GM19328 (cell line): ENCODE measurements at regions not wholly inside any gene's neighbourhood (a gene's known extent, or its start where the extent isn't known, plus 50 kb on each side); places are given as distances from the start of the nearest gene placed in this dataset.
"Not testable (repeated sequence)": the region's sequence is repeated elsewhere in the genome, so short reads cannot be mapped to it uniquely, and the experiment has no call there.

Experiments
- ATAC-seq: cut with Tn5 transposase; IDR thresholded peaks from one replicate; pipeline ENCODE4 v1.9.1; 2021; ENCODE audit warnings: mild to moderate bottlenecking, moderate library complexity; ENCODE audit not compliant: unreplicated experiment

DNA sequence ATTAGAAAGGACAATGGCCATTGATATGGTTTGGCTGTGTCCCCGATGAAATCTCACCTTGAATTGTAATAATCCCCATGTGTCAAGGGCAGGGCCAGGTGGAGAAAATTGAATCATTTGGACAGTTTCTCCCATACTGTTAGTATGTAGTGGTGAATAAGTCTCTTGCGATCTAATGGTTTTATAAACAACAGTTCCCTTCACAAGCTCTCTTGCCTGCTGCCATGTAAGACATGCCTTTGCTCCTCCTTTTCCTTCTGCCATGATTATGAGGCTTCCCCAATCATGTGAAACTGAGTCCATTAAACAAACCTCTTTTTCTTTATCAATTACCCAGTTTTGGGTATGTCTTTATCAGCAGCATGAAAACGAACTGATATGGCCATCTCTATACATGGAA lies 302.7 kb downstream of the SFMBT2 start:
- ATAC-seq, result no peak

DNA sequence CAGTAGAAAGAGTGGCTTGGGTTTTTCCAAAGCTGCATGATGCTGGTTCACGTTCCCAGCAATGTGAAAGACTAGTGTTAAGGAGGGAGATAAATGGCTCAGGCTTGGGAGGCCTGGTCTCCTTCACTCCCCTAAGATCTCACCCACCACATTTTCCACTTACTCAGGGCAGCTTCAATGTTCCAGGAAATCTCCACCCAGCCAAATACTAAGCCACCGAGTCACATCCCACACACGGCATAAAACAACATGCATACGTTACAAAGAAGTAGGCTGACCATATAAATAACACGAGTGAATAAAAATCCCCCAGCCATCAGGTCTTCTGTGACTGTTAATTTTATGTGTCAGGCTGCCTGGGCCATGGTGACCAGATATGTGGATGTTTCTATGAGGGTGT lies 303.5 kb downstream of the SFMBT2 start:
- ATAC-seq, result no peak

- ATAC-seq, result not testable (repeated sequence)
Measured at GRCh38 chr10:7104379-7104778, 306.5 kb downstream of the SFMBT2 start.

- peak; percentile 70 for ATAC-seq
Measured at GRCh38 chr10:7102557-7103349, 308.1 kb downstream of the SFMBT2 start.

DNA sequence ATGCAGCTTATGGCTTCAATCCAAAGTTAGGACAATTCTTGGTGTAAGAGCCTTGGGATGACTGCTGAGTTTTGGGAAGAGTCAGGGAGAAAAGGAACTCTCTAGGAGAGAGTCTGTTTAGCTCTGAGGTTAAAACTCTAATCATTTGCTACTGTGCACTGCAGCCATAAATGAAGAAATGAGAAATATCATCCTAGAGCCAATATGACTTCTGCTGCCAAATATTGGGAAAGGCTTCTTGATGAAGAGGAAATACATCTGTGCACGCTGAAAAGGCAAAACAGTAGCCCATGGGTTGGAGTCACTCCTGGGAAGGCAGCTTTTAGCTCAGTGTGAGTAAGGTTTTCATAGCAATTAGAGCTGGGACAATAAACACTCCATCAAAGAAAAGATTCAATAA lies 308.8 kb downstream of the SFMBT2 start:
- no peak for ATAC-seq

DNA sequence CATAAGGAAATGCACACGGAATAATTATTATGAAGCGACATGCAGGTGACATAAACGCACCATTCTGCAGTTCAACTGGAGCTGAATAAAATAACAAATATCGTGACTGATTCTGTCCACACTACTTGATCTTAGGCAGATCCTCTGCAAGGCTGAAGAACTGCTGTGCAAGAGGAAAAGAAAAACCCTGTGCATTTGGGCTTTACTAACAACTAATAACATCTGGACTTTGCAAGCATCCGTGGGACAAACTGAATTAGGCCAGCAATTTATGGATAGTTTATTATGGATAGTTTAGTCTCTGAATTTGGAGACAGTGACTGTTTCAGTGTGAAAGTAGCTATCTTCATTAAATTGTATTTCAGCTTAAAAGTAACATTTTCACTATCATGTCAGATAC lies 309.4 kb downstream of the SFMBT2 start:
- ATAC-seq, result no peak

GRCh38 chr10:7100032-7100702 lies 310.7 kb downstream of the SFMBT2 start:
- ATAC-seq, result no peak

DNA sequence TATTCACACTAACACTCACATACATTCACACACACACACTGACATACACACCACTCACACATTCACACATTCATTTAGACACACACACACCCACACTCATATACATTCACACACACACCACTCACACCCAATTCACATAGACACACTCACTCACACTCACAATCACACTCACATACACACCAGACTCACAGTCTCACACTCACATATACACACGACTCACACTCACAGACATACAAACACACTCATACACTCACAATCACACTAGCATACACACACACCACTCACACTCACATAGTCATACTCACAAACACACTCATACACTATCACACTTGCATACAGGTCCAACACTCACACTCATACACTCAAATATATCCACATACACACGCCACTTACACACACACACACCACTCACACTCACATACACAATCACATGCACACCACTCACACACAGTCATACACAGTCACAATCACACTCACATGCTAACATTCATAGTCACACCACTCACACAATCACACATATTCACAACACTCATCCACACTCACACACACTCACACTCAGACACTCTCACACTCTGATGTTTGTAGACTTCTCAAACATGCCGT lies 312.6 kb downstream of the SFMBT2 start:
- ATAC-seq, result no peak

DNA sequence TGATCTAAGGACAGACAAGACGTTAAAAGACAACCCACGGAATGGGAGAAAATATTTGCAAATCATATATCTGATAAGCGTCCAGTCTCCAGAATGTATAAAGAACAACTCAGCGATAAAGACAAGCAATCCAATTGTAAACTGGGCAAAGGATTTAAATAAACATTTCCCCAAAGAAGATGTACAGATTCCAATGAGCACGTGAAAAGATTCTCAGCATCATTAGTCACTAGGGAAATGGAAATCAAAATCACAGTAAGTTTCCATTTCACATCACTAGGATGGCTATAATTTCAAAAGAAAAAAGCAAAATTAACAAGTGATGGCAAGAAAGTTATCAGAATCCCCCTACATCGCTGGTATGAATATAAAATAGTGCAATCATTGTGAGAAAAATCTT lies 316.1 kb downstream of the SFMBT2 start:
- ATAC-seq, result no peak

DNA sequence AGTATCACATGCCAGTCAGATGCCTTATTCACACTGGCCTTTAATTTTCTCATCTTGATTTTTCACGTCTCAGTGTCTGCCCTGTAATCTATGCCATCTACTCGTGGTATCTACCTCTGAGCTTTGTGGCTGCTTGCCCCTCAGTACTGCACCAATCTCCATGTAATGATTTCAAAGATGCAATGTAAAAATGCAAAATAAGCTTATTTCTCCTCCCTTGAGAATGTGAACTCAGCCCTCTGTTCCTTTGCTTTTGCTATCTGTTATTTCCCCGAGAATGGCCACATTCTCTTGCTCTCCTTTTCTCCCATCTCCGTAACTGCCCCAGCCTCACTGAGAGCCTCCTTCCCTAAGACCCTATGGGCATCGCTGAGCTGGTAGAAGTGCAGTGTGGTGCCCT lies 317.5 kb downstream of the SFMBT2 start:
- ATAC-seq, result no peak

- no peak for ATAC-seq
Measured at GRCh38 chr10:7092603-7093002, 318.2 kb downstream of the SFMBT2 start.

DNA sequence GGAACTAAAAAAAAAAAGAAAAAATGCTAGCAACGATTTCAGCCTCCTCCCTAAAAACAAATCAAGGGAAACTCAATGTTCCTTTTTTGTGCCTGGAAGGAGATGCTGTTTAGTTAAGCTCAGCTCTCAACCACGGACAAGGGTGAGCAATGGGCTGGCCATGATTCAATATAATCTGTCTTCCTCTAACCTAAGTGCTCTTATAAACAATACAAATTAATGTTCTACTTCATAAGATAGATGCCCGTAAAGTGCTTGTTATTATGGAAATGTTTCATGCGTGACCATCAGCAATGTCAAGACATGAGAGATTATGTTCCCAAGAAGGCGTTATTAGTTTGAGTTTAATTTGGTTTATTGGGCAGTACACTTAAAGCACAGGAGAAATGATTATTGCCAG lies 320.3 kb downstream of the SFMBT2 start:
- ATAC-seq, result no peak

DNA sequence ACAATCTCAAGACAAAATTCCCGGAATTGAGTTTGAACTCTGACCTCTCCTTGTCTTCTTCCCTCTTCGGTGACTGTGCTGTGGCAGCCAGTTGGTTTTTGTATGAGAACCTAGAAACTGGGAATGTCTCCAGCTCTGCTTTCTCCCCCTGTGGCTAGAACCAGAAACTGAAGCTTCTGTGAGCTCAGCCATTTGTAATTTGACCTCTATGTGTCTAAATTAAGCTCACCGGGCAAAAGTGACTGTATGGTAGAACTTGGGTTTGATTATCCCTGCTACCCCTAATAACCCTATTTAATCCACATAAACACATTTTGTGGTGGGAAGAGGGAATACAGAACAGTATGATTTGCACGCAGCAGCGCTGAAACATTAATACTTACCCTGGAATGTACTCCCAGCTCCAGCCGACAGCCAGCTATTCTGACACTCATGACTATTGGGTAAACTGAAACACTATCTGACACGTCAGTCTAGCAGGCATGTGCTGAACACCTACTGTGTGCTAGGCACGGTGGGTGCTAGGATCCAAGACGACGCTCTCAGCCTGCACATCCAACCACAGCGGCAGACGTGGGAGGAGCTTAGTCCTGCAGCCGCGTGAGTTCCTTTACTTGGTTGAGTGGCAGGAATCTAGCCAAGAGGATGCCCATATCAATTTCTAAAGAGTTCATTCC lies 324.8 kb downstream of the SFMBT2 start:
- no peak for ATAC-seq

DNA sequence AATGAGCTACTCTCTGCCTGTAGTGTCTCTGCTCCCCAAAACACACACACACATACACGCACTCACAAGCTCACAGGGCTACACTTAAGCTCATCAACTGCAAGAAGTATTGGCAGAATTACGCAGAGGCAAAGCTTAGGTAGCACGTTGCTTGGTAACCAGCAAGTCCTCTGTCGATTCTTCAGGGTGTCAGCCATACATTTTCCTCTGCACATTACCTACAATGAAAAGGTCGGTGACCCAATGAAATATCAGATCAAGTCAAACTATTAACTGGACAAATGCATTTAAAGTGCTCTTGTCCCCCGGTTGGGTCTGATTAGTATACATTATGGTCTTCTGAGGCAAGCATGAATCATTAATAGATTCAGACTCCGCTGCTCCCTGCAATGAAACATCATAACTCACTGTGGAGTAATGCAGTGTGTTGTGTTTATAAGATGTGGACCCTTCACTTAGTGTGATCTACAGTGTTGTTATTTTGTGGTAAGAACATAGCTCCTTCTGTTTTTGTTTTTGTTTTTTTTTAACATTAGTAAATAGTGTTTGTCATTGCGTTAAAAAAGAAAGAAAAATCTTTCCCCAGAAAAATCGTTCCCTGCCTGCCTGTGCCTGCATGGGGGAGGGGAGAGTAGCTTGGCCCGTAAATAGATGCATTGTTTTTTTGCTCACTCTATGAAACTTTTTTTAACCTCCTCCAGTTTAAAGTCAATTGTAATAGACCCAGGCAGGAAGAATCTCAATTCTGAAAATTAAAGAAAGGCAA lies 325.5 kb downstream of the SFMBT2 start:
- ATAC-seq, result no peak

DNA sequence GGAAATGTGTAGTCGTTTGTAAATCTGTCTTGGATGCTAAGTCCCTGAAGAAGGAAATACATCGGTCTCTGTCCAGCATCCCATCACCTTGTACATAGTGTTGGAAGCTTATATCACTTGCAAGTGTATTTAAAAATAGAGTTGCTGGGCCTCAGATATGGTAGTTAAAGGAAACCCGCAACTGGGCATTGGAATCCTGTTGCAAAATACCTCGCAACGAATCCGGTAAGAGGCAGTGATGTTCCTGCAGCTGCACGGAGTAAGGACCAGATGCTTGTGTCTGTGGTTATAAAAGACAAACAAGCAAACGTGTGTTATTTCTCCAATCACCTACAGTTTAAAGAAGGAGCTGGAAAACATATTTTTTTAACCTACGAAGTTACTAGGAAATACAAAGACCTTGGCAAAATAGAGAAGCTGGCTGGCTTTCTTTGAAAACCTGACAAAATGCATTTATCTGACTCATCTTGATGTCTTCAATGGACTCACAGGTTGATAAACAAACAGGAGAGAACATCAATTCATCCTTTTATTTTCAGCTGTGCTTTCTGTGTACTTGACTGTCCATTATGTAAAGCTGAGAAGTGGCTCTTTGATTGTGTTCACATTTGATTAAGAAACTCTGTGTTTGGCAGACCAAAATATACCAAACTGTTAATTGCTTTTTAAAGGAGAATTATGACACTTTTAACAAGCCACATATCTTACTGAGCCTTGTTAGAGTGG lies 326.4 kb downstream of the SFMBT2 start:
- no peak for ATAC-seq

DNA sequence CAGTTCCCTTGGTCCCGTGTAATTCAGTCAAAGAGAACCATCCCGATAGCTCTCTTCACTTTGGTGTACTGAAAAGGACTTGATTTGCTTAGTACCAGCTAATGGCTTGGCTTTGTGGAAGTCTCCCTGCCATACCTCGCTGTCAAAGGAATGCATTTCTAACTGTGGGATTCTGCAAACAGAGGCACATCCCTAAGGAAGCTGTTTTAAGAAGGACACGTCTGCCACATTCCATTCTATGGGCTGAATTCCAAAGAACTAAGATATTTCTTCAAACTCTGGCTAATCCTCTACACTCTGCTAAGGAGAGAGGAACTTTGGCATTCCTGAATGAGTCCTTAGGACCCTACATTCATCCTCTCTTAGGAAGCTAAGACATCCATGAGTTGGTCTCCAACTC lies 327.9 kb downstream of the SFMBT2 start:
- no peak for ATAC-seq

DNA sequence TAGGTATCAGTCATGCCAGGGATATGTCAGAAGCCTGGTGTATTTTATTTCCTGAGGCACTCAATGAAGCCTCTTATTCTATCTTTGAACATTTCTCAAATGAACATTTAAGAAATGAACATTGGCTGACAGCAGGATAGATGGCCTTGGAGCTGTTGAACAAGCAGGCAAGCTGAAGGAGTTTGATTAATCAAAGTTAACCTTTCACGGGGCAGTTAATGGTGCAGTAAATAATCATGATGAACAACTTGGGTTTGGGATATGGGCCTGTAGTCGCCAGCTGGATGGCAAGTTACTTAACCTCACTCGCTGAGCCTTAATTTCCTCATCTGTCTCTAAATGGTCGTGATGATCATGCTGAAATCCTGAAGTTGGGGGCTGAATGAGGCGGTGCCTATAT lies 333.0 kb downstream of the SFMBT2 start:
- ATAC-seq, result no peak

DNA sequence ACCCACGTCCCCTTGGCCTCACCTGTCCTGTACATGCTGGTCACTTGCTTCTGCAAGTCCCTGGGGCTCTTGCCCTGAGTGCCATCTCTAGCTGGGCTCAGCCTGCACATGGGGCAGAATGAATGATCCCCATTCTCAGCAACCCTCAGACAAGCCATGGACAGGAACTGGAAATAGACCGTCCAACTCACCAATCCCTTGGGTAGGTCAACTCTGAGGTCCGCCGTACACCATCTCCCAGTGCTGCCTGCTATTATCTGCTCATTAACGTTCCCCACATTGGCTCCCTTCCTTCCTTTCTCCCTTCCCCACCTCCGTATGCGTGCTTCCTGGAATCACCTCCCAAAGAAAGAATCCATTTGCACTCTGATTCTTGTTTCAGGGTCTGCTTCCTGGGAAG lies 335.0 kb downstream of the SFMBT2 start:
- no peak for ATAC-seq

GRCh38 chr10:7075110-7075509 lies 335.7 kb downstream of the SFMBT2 start:
- ATAC-seq, result no peak

DNA sequence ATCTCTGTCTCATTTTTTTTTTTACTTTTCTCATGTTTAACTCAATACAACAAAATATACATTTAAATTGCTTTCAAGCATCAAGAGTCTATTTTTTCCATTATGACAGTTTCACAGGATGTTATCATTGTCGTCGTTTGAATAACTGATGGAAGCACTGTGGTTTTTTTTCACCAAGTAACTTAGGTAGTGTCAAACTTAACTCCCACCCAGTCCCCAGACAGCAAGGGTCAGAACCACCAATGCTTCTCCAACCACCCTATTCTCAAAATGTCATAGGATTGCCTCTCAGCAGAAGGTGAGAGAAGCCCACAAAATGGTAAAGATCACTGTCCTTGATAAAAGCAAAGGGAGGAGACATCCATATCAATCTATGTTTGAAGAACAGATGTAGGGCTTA lies 339.4 kb downstream of the SFMBT2 start:
- no peak for ATAC-seq
